ENCODE measurements at regions not wholly inside any gene's neighbourhood (a gene's known extent, or its start where the extent isn't known, plus 50 kb on each side); places are given as distances from the start of the nearest gene placed in this dataset.

DNA sequence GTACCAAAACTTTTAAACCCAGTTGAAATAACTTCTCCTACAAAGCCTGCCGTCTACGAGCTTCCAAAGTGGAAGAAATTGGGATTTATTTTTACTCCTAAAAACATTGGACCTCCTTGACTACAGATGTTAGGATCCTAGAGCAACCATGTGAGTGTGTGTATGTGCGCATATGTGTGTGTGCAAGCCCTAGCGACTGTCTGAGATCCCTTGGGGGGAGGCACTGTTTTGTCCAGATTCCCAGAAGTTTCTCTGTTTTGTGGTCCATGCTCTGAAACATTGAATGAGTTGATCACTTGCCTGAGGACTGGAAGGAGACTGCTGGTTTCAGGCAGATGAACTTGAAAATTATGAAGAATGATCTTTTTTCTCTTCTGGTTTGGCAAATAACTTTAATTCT lies 312.3 kb upstream of the ZNF32 start:
- Histone ChIP-seq H3K79me2 (ENCODE audit: insufficient read depth) (no peaks in the 10 kb centered on the region), H4K20me1 (ENCODE audit: insufficient read depth) (no peaks in the 10 kb centered on the region), H3K9me2 (no peaks in the 10 kb centered on the region), H3K9ac (no peak overlapping the region), H3K4me1 (ENCODE audit: control insufficient read depth in 1 of 2, insufficient read depth in 2 of 2, low read depth in 1 of 2, low read length in 1 of 2) (peaks cover 0 to 8% of the 10 kb centered on the region in 2 experiments; a peak in 1 of 4 replicates), H3K4me2 (no peak overlapping the region), H3K9me3 (no peaks in the 10 kb centered on the region), H2AFZ (ENCODE audit: low read depth) (no peak overlapping the region), H3K36me3 (replicated peaks in 1 of 2; ENCODE audit: control insufficient read depth in 1 of 2, insufficient read depth in 2 of 2, low read length in 1 of 2) (no peaks in the 10 kb centered on the region), H3F3A (replicated peaks; ENCODE audit: insufficient read depth) (no peaks in the 10 kb centered on the region), H3K27ac (ENCODE audit: low read depth in 2 of 2, low read length in 1 of 2) (no peak overlapping the region), H3K27me3 (ENCODE audit: insufficient read depth) (no peaks in the 10 kb centered on the region), H3K4me3 (ENCODE audit: low read depth in 2 of 2, low read length in 1 of 2) (no peak overlapping the region)
- ChIA-PET CTCF (no interaction called here), POLR2A (no interaction called here)
- WGBS (ENCODE audit: low lambda C conversion rate) = 53% methylated on average over 4 of the region's 4 CpGs
- no peak for DNase-seq
- TF ChIP-seq MXI1 (IDR thresholded peaks at IDR 0.05; ENCODE audit: low read depth, low read length) (no peak), POLR2AphosphoS5 (IDR thresholded peaks at IDR 0.05; ENCODE audit: low read depth, low read length) (no peak), MEF2A (IDR thresholded peaks at IDR 0.05; ENCODE audit: borderline replicate concordance, low read depth) (no peak), NFIC (IDR thresholded peaks at IDR 0.05; ENCODE audit: borderline replicate concordance) (no peak), ELF1 (IDR thresholded peaks at IDR 0.05) (no peak), TEAD4 (IDR thresholded peaks at IDR 0.05; ENCODE audit: borderline replicate concordance, insufficient read depth) (no peak), CHD2 (IDR thresholded peaks at IDR 0.05; ENCODE audit: low read length, partially characterized antibody) (no peak), RAD21 (IDR thresholded peaks at IDR 0.05; ENCODE audit: low read length) (no peak), REST (IDR thresholded peaks at IDR 0.05; ENCODE audit: low read depth, low read length) (no peak), SIN3A (IDR thresholded peaks at IDR 0.05; ENCODE audit: borderline replicate concordance, low read depth, low read length) (no peak)
- TF ChIP-seq, protein P1, sequence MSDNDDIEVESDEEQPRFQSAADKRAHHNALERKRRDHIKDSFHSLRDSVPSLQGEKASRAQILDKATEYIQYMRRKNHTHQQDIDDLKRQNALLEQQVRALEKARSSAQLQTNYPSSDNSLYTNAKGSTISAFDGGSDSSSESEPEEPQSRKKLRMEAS (IDR thresholded peaks at IDR 0.05; ENCODE audit: low read depth) = no peak
- TF ChIP-seq, protein P2, sequence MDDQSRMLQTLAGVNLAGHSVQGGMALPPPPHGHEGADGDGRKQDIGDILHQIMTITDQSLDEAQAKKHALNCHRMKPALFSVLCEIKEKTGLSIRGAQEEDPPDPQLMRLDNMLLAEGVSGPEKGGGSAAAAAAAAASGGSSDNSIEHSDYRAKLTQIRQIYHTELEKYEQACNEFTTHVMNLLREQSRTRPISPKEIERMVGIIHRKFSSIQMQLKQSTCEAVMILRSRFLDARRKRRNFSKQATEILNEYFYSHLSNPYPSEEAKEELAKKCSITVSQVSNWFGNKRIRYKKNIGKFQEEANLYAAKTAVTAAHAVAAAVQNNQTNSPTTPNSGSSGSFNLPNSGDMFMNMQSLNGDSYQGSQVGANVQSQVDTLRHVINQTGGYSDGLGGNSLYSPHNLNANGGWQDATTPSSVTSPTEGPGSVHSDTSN (IDR thresholded peaks at IDR 0.05) = no peak

DNA sequence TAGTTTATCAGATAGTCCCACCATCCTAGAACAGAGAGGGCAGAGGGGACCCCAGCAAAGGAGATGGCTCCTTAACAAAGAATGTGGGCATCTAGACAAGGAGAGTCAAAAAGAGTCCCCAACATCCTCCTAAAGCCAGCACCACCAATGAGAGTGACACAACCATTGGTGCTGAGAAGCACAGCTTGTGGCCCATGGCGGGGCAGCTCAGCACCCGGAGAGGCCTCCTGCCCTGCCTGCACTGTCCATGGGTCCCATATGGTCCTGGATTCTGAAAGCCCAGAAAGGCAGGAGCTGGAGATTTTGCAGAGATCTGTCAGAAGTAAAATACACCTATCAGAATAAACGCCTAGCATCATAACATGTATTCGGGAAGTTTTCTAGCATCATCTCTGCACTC lies 311.8 kb upstream of the ZNF32 start:
- Histone ChIP-seq H3K9me2 (no peaks in the 10 kb centered on the region), H3K9ac (no peak overlapping the region), H3K4me2 (no peak overlapping the region), H3F3A (replicated peaks; ENCODE audit: insufficient read depth) (no peaks in the 10 kb centered on the region), H3K36me3 (replicated peaks in 1 of 2; ENCODE audit: control insufficient read depth in 1 of 2, insufficient read depth in 2 of 2, low read length in 1 of 2) (no peaks in the 10 kb centered on the region), H4K20me1 (ENCODE audit: insufficient read depth) (no peaks in the 10 kb centered on the region), H3K27me3 (ENCODE audit: insufficient read depth) (no peaks in the 10 kb centered on the region), H3K9me3 (no peaks in the 10 kb centered on the region), H3K79me2 (ENCODE audit: insufficient read depth) (no peaks in the 10 kb centered on the region), H2AFZ (ENCODE audit: low read depth) (no peak overlapping the region), H3K27ac (ENCODE audit: low read depth in 2 of 2, low read length in 1 of 2) (no peak overlapping the region), H3K4me3 (ENCODE audit: low read depth in 2 of 2, low read length in 1 of 2) (no peak overlapping the region), H3K4me1 (ENCODE audit: control insufficient read depth in 1 of 2, insufficient read depth in 2 of 2, low read depth in 1 of 2, low read length in 1 of 2) (peaks cover 0 to 8% of the 10 kb centered on the region in 2 experiments; a peak in 1 of 4 replicates)
- ChIA-PET POLR2A (no interaction called here), CTCF (interaction anchor here (1.1 kb wide), 1 partner anchor 98 kb away, joined by 3 read pairs; no protein-coding TSS in a partner anchor)
- DNase-seq = no peak
- 55% methylated on average over 2 of the region's 4 CpGs for WGBS (ENCODE audit: low lambda C conversion rate)
- no peak for TF ChIP-seq GATA2 (CRISPR knock-in tag; IDR thresholded peaks at IDR 0.05)
- TF ChIP-seq SIN3A (IDR thresholded peaks at IDR 0.05; ENCODE audit: borderline replicate concordance, low read depth, low read length) = no peak
- no peak for TF ChIP-seq TAF1 (IDR thresholded peaks at IDR 0.05; ENCODE audit: borderline replicate concordance, low read depth, low read length)
- TF ChIP-seq, protein P3, sequence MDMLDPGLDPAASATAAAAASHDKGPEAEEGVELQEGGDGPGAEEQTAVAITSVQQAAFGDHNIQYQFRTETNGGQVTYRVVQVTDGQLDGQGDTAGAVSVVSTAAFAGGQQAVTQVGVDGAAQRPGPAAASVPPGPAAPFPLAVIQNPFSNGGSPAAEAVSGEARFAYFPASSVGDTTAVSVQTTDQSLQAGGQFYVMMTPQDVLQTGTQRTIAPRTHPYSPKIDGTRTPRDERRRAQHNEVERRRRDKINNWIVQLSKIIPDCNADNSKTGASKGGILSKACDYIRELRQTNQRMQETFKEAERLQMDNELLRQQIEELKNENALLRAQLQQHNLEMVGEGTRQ (IDR thresholded peaks at IDR 0.05; ENCODE audit: borderline replicate concordance, low read depth, low read length) = no peak
- TF ChIP-seq SMC3 (IDR thresholded peaks at IDR 0.05; ENCODE audit: low read depth, low read length) = no peak
- TF ChIP-seq, protein P2 (IDR thresholded peaks at IDR 0.05) = no peak
- TF ChIP-seq RXRA (IDR thresholded peaks at IDR 0.05; ENCODE audit: borderline replicate concordance, low read depth) = no peak
- TF ChIP-seq, protein P4, sequence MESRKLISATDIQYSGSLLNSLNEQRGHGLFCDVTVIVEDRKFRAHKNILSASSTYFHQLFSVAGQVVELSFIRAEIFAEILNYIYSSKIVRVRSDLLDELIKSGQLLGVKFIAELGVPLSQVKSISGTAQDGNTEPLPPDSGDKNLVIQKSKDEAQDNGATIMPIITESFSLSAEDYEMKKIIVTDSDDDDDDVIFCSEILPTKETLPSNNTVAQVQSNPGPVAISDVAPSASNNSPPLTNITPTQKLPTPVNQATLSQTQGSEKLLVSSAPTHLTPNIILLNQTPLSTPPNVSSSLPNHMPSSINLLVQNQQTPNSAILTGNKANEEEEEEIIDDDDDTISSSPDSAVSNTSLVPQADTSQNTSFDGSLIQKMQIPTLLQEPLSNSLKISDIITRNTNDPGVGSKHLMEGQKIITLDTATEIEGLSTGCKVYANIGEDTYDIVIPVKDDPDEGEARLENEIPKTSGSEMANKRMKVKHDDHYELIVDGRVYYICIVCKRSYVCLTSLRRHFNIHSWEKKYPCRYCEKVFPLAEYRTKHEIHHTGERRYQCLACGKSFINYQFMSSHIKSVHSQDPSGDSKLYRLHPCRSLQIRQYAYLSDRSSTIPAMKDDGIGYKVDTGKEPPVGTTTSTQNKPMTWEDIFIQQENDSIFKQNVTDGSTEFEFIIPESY (IDR thresholded peaks at IDR 0.05; ENCODE audit: borderline replicate concordance, low read depth) = no peak
- TF ChIP-seq ELF1 (IDR thresholded peaks at IDR 0.05) = no peak
